ENCODE measurements at regions not wholly inside any gene's neighbourhood (a gene's known extent, or its start where the extent isn't known, plus 50 kb on each side); places are given as distances from the start of the nearest gene placed in this dataset.

- TF ChIP-seq, protein P1, sequence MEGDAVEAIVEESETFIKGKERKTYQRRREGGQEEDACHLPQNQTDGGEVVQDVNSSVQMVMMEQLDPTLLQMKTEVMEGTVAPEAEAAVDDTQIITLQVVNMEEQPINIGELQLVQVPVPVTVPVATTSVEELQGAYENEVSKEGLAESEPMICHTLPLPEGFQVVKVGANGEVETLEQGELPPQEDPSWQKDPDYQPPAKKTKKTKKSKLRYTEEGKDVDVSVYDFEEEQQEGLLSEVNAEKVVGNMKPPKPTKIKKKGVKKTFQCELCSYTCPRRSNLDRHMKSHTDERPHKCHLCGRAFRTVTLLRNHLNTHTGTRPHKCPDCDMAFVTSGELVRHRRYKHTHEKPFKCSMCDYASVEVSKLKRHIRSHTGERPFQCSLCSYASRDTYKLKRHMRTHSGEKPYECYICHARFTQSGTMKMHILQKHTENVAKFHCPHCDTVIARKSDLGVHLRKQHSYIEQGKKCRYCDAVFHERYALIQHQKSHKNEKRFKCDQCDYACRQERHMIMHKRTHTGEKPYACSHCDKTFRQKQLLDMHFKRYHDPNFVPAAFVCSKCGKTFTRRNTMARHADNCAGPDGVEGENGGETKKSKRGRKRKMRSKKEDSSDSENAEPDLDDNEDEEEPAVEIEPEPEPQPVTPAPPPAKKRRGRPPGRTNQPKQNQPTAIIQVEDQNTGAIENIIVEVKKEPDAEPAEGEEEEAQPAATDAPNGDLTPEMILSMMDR (conservative IDR thresholded peaks at IDR 0.05; ENCODE audit: low read depth, low read length), result peak; percentile 68
- no peak overlapping the region for H3K4me3 ChIP-seq (ENCODE audit: low read depth, low read length)
- DNase-seq (ENCODE audit: low read depth), result no peak
Observed at GRCh38 chr3:102741105-102741504, 306.3 kb downstream of the ZPLD1 start.

- DNase-seq (ENCODE audit: low read depth), result no peak
- TF ChIP-seq, protein P1 (conservative IDR thresholded peaks at IDR 0.05; ENCODE audit: low read depth, low read length), result no peak
- H3K4me3 ChIP-seq (ENCODE audit: low read depth, low read length), result no peak overlapping the region
Observed at GRCh38 chr3:102741694-102742093, 306.9 kb downstream of the ZPLD1 start.

DNA sequence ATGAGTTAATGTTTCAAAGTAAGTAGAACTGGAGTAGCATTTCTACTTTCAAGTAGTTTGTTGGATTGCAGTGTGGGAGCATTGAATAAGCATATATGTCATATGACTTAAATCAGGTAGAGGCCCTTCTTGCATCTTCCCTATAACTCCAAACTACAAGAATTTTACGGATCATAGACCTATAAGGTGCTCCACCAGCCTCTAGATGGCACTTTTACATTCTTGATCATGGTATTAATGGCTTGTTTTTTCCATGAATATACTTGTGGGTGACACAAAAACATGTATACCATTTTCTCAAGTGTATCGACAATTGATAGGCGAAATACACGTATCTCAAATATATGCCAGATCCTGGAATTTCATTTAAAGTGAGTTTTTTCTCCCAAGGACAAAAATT lies 311.1 kb downstream of the ZPLD1 start:
- DNase-seq (ENCODE audit: low read depth), result no peak
- no peak overlapping the region for H3K4me3 ChIP-seq (ENCODE audit: low read depth, low read length)
- TF ChIP-seq, protein P1 (conservative IDR thresholded peaks at IDR 0.05; ENCODE audit: low read depth, low read length), result peak; percentile 59

- TF ChIP-seq, protein P1 (conservative IDR thresholded peaks at IDR 0.05; ENCODE audit: low read depth, low read length), result no peak
- DNase-seq (ENCODE audit: low read depth), result no peak
- H3K4me3 ChIP-seq (ENCODE audit: low read depth, low read length), result no peak overlapping the region
Observed at GRCh38 chr3:102747611-102748010, 312.8 kb downstream of the ZPLD1 start.

DNA sequence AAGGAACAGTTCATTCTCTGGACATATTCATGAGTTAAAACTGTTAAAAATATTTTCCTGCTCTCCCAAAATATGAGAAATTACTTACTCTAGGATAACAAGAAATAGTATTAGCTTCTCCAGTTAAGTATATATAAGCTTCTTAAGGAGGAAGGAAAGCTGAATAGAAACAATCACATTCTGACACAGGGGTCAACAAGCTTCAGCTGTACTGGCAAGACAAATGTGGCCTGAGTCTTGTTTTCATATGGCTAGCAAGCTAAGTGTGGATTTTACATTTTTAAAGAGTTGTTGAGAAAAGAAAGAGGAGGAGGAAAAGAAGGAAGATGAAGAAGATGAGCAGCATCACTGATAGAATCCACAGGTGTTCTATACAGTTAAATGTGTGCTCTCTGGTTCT lies 313.8 kb downstream of the ZPLD1 start:
- TF ChIP-seq, protein P1 (conservative IDR thresholded peaks at IDR 0.05; ENCODE audit: low read depth, low read length), result no peak
- DNase-seq (ENCODE audit: low read depth), result no peak
- H3K4me3 ChIP-seq (ENCODE audit: low read depth, low read length), result no peak overlapping the region

GRCh38 chr3:102750322-102750721 lies 315.5 kb downstream of the ZPLD1 start:
- TF ChIP-seq, protein P1 (conservative IDR thresholded peaks at IDR 0.05; ENCODE audit: low read depth, low read length), result no peak
- no peak for DNase-seq (ENCODE audit: low read depth)
- no peak overlapping the region for H3K4me3 ChIP-seq (ENCODE audit: low read depth, low read length)

DNA sequence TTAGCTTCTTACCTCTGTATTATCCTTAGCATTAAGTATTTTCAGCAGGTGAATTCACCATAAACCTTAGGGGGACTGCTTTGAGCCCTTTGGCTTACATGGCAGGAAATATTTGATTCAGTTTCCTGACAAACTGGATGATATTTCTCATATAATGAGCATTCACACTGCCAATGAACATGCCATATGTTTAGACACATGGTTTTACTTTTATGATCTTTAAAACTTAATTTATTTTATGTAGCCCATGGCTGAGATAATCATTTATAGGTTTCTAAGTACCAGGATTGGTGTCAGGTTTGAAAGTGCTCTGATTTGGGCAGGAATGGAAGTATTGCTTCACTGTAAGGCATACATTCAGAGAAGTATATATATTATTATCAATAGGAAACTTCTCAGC lies 319.1 kb downstream of the ZPLD1 start:
- TF ChIP-seq, protein P1 (conservative IDR thresholded peaks at IDR 0.05; ENCODE audit: low read depth, low read length), result no peak
- no peak for DNase-seq (ENCODE audit: low read depth)
- no peak overlapping the region for H3K4me3 ChIP-seq (ENCODE audit: low read depth, low read length)
